ENCODE measurements at regions not wholly inside any gene's neighbourhood (a gene's known extent, or its start where the extent isn't known, plus 50 kb on each side); places are given as distances from the start of the nearest gene placed in this dataset.

- TF ChIP-seq CTCF (IDR thresholded peaks at IDR 0.05) (no peak), REST (IDR thresholded peaks at IDR 0.05; ENCODE audit: insufficient read depth in 1 of 2, low read depth in 2 of 2, low read length in 1 of 2) (no peak), POLR2AphosphoS5 (IDR thresholded peaks at IDR 0.05; ENCODE audit: low read depth, low read length) (no peak)
These were observed 351.4 kb downstream of the GLRX3 start for GRCh38 chr10:130487566-130487965.
